ENCODE measurements at regions not wholly inside any gene's neighbourhood (a gene's known extent, or its start where the extent isn't known, plus 50 kb on each side); places are given as distances from the start of the nearest gene placed in this dataset.

DNA sequence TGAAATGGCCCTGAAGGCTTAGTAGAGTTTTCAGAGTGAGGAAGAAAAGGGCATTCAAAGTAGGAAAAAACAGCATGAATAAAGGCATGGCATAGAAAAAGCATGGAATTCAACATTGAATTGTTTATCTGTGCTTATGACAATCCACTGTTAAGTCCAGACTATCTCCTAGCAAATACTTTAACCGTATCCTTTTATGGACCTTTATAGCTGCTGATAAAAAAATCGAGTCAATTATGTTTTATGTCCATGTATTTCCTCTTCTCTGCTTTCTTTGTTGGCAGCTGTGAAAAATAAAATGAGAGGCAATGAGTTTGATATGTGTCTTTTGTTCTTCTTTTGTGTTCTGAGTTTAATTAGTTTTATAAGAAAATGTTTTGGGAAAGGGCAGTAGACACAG is 70.4 kb downstream of the TDRD15 start:
- H3K36me3 ChIP-seq = no peaks in the 10 kb centered on the region
- no peak overlapping the region for H3K27ac ChIP-seq
- DNase-seq (no peak), ATAC-seq (no peak)
- no peak for TF ChIP-seq POLR2A (IDR thresholded peaks at IDR 0.05)
- TF ChIP-seq, protein P1, sequence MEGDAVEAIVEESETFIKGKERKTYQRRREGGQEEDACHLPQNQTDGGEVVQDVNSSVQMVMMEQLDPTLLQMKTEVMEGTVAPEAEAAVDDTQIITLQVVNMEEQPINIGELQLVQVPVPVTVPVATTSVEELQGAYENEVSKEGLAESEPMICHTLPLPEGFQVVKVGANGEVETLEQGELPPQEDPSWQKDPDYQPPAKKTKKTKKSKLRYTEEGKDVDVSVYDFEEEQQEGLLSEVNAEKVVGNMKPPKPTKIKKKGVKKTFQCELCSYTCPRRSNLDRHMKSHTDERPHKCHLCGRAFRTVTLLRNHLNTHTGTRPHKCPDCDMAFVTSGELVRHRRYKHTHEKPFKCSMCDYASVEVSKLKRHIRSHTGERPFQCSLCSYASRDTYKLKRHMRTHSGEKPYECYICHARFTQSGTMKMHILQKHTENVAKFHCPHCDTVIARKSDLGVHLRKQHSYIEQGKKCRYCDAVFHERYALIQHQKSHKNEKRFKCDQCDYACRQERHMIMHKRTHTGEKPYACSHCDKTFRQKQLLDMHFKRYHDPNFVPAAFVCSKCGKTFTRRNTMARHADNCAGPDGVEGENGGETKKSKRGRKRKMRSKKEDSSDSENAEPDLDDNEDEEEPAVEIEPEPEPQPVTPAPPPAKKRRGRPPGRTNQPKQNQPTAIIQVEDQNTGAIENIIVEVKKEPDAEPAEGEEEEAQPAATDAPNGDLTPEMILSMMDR (IDR thresholded peaks at IDR 0.05) = no peak
- intact Hi-C loops (cut with DNase I) = no loop called here
- WGBS, 4 donors = 53 to 67% (median 56%) methylated on average over 2 of the region's 2 CpGs
- H3K4me1 ChIP-seq = no peaks in the 10 kb centered on the region
- H3K4me3 ChIP-seq = no peak overlapping the region
- no peaks in the 10 kb centered on the region for H3K9me3 ChIP-seq
- H3K27me3 ChIP-seq = no peaks in the 10 kb centered on the region

DNA sequence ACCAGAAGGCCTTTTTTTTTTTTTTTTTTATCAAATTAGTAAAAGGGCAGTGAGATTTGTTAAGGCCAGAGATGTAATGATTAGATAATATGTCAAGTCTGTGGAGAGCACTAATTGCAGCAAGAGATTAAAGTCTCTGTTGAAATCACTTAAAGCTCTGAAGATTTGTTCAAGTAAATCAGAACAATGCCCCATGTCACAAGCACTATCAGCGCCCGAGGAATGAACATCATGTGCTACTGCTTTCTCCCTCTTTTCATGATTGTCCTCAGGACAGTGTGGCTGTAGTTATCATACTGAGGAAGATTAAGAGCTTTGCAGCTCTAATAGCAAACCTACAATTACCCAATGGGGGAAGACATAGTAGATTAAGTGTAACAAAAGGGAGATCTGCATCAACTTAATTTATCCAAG is 71.1 kb downstream of the TDRD15 start:
- no peak for TF ChIP-seq POLR2A (IDR thresholded peaks at IDR 0.05)
- TF ChIP-seq, protein P1 (IDR thresholded peaks at IDR 0.05) = no peak
- H3K36me3 ChIP-seq = no peaks in the 10 kb centered on the region
- 78 to 89% (median 81%) methylated on average over 2 of the region's 2 CpGs for WGBS, 4 donors
- H3K27ac ChIP-seq = no peak overlapping the region
- H3K9me3 ChIP-seq = no peaks in the 10 kb centered on the region
- H3K4me3 ChIP-seq = no peak overlapping the region
- H3K4me1 ChIP-seq = no peaks in the 10 kb centered on the region
- ATAC-seq = no peak
- no peaks in the 10 kb centered on the region for H3K27me3 ChIP-seq
- DNase-seq = no peak
- intact Hi-C loops (cut with DNase I) = no loop called here

DNA sequence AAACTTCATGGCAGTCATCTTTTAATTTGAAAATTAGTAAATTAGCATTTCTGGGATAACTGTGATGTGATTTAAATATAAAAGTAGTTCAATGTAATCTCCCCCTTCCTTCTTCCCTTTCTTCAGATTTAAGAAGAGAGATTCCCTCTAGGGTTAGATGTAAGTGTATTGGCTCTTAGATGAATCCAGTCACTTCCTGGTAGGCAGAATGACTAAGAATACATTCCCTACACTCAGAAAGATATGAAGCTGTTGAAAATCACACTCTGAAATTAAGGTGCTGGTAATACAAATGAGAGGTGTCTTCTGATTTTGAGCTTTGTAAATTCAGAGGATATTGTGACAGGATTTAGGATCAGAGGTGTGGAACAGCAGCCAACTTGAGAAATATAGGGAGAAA is 71.6 kb downstream of the TDRD15 start:
- H3K27ac ChIP-seq = no peak overlapping the region
- ATAC-seq (no peak), DNase-seq (no peak)
- no peaks in the 10 kb centered on the region for H3K4me1 ChIP-seq
- no peaks in the 10 kb centered on the region for H3K36me3 ChIP-seq
- no peaks in the 10 kb centered on the region for H3K9me3 ChIP-seq
- no peaks in the 10 kb centered on the region for H3K27me3 ChIP-seq
- no peak for TF ChIP-seq POLR2A (IDR thresholded peaks at IDR 0.05)
- TF ChIP-seq, protein P1 (IDR thresholded peaks at IDR 0.05) = no peak
- no peak overlapping the region for H3K4me3 ChIP-seq
- intact Hi-C loops (cut with DNase I) = no loop called here

DNA sequence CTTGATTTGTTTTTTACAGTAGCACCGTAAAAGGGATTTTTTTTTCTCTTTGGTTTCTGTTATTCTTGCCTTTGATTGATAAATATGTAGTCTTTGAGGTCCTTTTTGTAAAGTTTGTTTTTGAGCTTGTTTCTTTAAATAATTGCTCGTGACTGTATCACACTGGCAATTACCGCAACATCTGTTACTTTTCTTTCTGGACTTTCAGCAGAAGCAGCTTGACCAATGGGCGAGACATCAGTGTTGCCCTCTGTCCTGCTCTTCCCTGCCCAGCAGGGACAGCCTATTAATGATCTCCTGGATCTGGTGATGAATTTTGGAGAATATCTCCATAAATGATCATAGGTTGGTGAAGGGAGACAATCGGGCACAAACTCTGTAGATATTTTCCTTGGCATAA is 74.9 kb downstream of the TDRD15 start:
- Histone ChIP-seq H3K9me3 (no peaks in the 10 kb centered on the region), H3K36me3 (no peaks in the 10 kb centered on the region), H3K27me3 (no peaks in the 10 kb centered on the region), H3K27ac (no peak overlapping the region), H3K4me1 (no peaks in the 10 kb centered on the region), H3K4me3 (no peak overlapping the region)
- intact Hi-C loops (cut with DNase I) = no loop called here
- ATAC-seq = no peak
- WGBS, 4 donors = 73 to 88% (median 80%) methylated on average over 5 of the region's 5 CpGs
- DNase-seq = no peak
- TF ChIP-seq, protein P1 (IDR thresholded peaks at IDR 0.05) = no peak
- no peak for TF ChIP-seq POLR2A (IDR thresholded peaks at IDR 0.05)

Data from heart left ventricle (tissue), 16 donors.